Body of pancreas (tissue), 4 donors: ENCODE measurements at regions not wholly inside any gene's neighbourhood (a gene's known extent, or its start where the extent isn't known, plus 50 kb on each side); places are given as distances from the start of the nearest gene placed in this dataset.

ENCODE experiments used
- ATAC-seq: fragments of 150-250 bp; one replicate; pipeline ENCODE4 v1.9.1; 2016
- DNase-seq, 4 donors: peaks; one replicate each; pipeline ENCODE4 v3.0.0-alpha.2; 2019
- H3K27ac ChIP-seq, 4 donors: fragments of 200-600 bp; sonication (generic); 1 replicate in 3 of 4; 2 replicates in 1 of 4; pipeline versions ENCODE4 v1.5.1 to v1.6.1; 2016 to 2019; ENCODE audit warnings: mild to moderate bottlenecking in 1 of 4, mixed read lengths in 1 of 4, moderate library complexity in 1 of 4
- H3K27me3 ChIP-seq, 2 donors: fragments of 200-600 bp; sonication (generic); one replicate each; pipeline ENCODE4 v1.6.0; 2016; ENCODE audit warnings: mild to moderate bottlenecking in 1 of 2
- H3K36me3 ChIP-seq, 2 donors: fragments of 200-600 bp; sonication (generic); replicated peaks in 1 of 2; 2 replicates each; pipeline ENCODE4 v1.5.1; 2016; ENCODE audit warnings: low read depth in 2 of 2; ENCODE audit not compliant: insufficient read depth in 1 of 2
- H3K4me1 ChIP-seq: fragments of 200-600 bp; sonication (generic); one replicate; pipeline ENCODE4 v1.6.0; 2016
- H3K4me3 ChIP-seq, 2 donors: fragments of 200-600 bp; sonication (generic); 1 replicate in 1 of 2; 2 replicates in 1 of 2; pipeline ENCODE4 v1.5.1; 2016 to 2019
- H3K9me3 ChIP-seq, 3 donors: fragments of 200-600 bp; sonication (generic); 1 replicate in 2 of 3; 2 replicates in 1 of 3; pipeline ENCODE4 v1.5.1; 2016
- CTCF ChIP-seq, 7 experiments: fragments of 450-650 bp in 4 of 7; fragments of 200-600 bp in 3 of 7; sonication (generic) in 3 of 7; IDR thresholded peaks; one replicate each; pipeline ENCODE4 v1.5.1; 2016 to 2019; ENCODE audit warnings: antibody characterized with exemption in 7 of 7
- POLR2A ChIP-seq, 3 donors: fragments of 450-650 bp; IDR thresholded peaks; one replicate each; pipeline ENCODE4 v1.6.1; 2016; ENCODE audit warnings: antibody characterized with exemption in 3 of 3, mild to moderate bottlenecking in 2 of 3
- WGBS, 2 donors: methylation state at CpG; one replicate each; pipeline ENCODE4 v1.1.5; 2017; 5-methylcytosine and 5-hydroxymethylcytosine counted together
- intact Hi-C: fragments of 100-400 bp; cut with DNase I; formaldehyde crosslinking; loops from one replicate; pipeline ENCODE4 v1.15.1; 2023

GRCh38 chr20:24747881-24748595 lies 201.0 kb upstream of the CST7 start:
- Histone ChIP-seq H3K27me3 (no peaks in the 10 kb centered on the region), H3K4me1 (peaks cover 12% of the 10 kb centered on the region), H3K4me3 (no peak overlapping the region), H3K27ac (peak overlapping the region in 1 of 4 donors; percentile 29), H3K36me3 (no peaks in the 10 kb centered on the region), H3K9me3 (no peaks in the 10 kb centered on the region)
- ATAC-seq, result no peak
- intact Hi-C loops, result no loop called here
- peak in 3 of 4 donors; percentile 36 to 61 (median 53) for DNase-seq
- 37 to 56% methylated on average over 5 of the region's 5 CpGs for WGBS, 2 donors
- TF ChIP-seq POLR2A (IDR thresholded peaks at IDR 0.05), result no peak
- no peak for TF ChIP-seq CTCF (IDR thresholded peaks at IDR 0.05)

GRCh38 chr20:24751551-24751950 lies 197.5 kb upstream of the CST7 start:
- no peak for DNase-seq

GRCh38 chr20:24752612-24753011 lies 196.5 kb upstream of the CST7 start:
- ATAC-seq (no peak), DNase-seq (no peak)
- no peaks in the 10 kb centered on the region for H3K36me3 ChIP-seq
- H3K9me3 ChIP-seq, result no peaks in the 10 kb centered on the region
- no peaks in the 10 kb centered on the region for H3K27me3 ChIP-seq
- 80% methylated on average over 1 to 6 of the region's 6 CpGs for WGBS, 2 donors
- TF ChIP-seq POLR2A (IDR thresholded peaks at IDR 0.05) (no peak), CTCF (IDR thresholded peaks at IDR 0.05) (no peak)
- no peak overlapping the region for H3K27ac ChIP-seq
- H3K4me1 ChIP-seq, result peaks cover 39% of the 10 kb centered on the region
- H3K4me3 ChIP-seq, result no peak overlapping the region
- intact Hi-C loops, result loop anchor here (10.0 kb wide), 1 partner anchor 58 kb away; no protein-coding TSS in a partner anchor

More at GRCh38 chr20:24751551-24751950, 197.5 kb upstream of the CST7 start:
- no peak overlapping the region for H3K27ac ChIP-seq
- TF ChIP-seq CTCF (IDR thresholded peaks at IDR 0.05), result no peak
- WGBS, 2 donors, result 92% methylated on average over 4 of the region's 4 CpGs
- H3K27me3 ChIP-seq, result no peaks in the 10 kb centered on the region
- no peaks in the 10 kb centered on the region for H3K9me3 ChIP-seq
- peaks cover 36% of the 10 kb centered on the region for H3K4me1 ChIP-seq
- H3K36me3 ChIP-seq, result no peaks in the 10 kb centered on the region
- ATAC-seq, result no peak
- H3K4me3 ChIP-seq, result no peak overlapping the region
- intact Hi-C loops, result loop anchor here (10.0 kb wide), 1 partner anchor 57 kb away; no protein-coding TSS in a partner anchor

- Histone ChIP-seq H3K4me1 (peaks cover 39% of the 10 kb centered on the region), H3K27me3 (no peaks in the 10 kb centered on the region), H3K36me3 (no peaks in the 10 kb centered on the region), H3K4me3 (no peak overlapping the region), H3K27ac (no peak overlapping the region), H3K9me3 (no peaks in the 10 kb centered on the region)
- TF ChIP-seq CTCF (IDR thresholded peaks at IDR 0.05) (no peak), POLR2A (IDR thresholded peaks at IDR 0.05) (no peak)
- DNase-seq, result peak in 3 of 4 donors; percentile 28 to 66 (median 50)
- WGBS, 2 donors, result 47 to 49% methylated on average over 4 of the region's 4 CpGs
- intact Hi-C loops, result loop anchor here (10.0 kb wide), 1 partner anchor 58 kb away; no protein-coding TSS in a partner anchor
- peak; percentile 43 for ATAC-seq
These were observed 195.9 kb upstream of the CST7 start for GRCh38 chr20:24753130-24753529.

- peaks cover 39% of the 10 kb centered on the region for H3K4me1 ChIP-seq
- no peak for ATAC-seq
- TF ChIP-seq POLR2A (IDR thresholded peaks at IDR 0.05), result no peak
- TF ChIP-seq CTCF (IDR thresholded peaks at IDR 0.05), result no peak
- WGBS, 2 donors, result 54 to 83% methylated on average over 5 to 6 of the region's 6 CpGs
- no peaks in the 10 kb centered on the region for H3K36me3 ChIP-seq
- peak overlapping the region in 3 of 4 donors; percentile 46 to 72 (median 52) for H3K27ac ChIP-seq
- H3K9me3 ChIP-seq, result no peaks in the 10 kb centered on the region
- H3K4me3 ChIP-seq, result no peak overlapping the region
- no peak for DNase-seq
- no peaks in the 10 kb centered on the region for H3K27me3 ChIP-seq
- intact Hi-C loops, result loop anchor here (10.0 kb wide), 1 partner anchor 60 kb away; no protein-coding TSS in a partner anchor
These were observed 194.4 kb upstream of the CST7 start for GRCh38 chr20:24754691-24755090.
